Activated gamma-delta T cell treated with Interleukin-2 at 50 U/mL for 16 hours (primary cell): ENCODE measurements at regions not wholly inside any gene's neighbourhood (a gene's known extent, or its start where the extent isn't known, plus 50 kb on each side); places are given as distances from the start of the nearest gene placed in this dataset.
"Not testable (repeated sequence)": the region's sequence is repeated elsewhere in the genome, so short reads cannot be mapped to it uniquely, and the experiment has no call there.

ENCODE experiments used
- DNase-seq: peaks from one replicate; pipeline ENCODE4 v3.0.0-alpha.2; 2020

DNA sequence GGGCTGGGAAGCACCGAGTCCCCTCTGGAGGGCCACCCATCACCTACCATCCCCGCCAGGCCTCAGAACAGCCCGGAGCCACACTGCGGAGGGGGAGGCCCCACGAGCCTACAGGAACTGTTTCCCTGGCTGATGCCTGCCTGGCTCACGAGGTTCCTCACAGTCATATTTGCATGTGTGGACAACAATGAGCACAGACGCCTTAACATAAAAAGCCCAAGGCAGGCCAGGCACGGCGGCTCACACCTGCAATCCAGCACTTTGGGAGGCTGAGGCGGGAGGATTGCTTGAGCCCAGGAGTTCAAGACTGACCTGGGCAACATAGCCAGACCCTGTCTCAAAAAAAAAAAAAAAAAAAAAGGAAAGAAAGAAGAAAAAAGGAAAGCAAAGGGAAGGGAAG, 125.9 kb downstream of the FAM53A start:
- no peak for DNase-seq

DNA sequence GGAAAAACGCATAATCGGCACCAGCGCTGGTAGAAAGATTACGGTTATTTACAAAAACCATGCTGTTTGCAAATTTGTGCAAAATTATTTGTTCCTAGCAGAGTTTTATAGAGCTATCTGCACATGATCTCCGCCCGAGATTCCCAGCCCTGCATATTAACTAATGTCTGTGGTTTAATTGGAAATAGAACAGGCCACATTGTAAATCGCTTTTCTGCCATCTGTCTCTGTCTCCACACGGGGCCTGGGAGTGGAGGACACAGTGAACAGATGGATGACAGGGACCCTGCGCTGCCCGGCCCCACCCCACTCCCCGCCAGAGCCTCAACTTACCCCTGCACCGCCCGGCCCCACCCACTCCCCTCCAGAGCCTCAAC, 126.9 kb downstream of the FAM53A start:
- no peak for DNase-seq

DNA sequence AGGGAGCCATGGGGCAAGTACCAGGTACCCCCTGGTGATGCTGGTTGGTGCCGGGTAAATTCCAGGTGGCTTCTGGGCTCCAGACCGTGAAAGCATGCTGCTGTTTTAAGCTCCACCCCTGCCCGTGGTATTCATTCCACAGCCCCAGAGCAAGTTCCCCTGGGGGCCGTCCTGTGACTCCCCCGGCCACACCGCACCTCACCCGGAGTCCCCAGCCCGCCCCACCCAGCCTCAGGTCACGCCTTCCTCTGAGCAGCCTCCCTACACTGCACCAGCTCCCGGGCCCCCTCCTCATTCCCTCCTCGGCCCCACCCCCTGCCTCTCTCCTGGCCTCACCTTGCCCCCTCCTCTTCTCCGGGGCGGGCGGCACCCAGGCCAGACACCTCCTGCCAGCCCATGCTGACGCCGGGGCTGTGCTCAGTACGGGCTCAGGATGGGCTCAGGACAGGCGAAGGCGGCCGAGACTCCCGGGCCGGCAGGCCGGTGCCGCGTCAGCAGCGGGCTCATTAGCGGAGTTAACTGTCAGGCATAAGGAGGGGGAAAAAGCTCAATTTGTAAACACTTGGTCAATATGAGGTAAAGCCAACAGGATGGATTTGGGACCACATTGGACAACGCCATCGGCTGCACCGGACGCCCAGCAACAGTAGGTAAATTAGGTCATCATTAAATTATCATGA, 127.4 kb downstream of the FAM53A start:
- DNase-seq: no peak

DNA sequence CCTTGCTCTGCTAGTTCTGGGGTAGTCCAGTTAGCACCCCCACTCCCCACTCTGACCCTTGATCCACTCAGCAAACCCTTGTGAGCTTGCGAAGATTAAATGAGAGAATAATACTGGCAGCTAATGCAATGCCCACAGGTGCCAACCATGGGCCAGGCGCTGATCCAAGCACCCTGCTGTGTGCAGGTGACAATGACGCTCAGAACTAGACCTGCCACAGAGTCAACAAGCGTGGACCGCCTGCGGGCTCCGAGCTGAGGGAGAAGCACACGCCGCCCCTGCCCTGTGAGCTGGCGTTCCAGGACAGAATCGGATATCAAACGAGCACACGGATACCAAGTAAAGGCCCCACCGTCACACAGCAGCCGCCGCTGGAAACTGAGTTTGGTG, 129.2 kb downstream of the FAM53A start:
- no peak for DNase-seq

DNA sequence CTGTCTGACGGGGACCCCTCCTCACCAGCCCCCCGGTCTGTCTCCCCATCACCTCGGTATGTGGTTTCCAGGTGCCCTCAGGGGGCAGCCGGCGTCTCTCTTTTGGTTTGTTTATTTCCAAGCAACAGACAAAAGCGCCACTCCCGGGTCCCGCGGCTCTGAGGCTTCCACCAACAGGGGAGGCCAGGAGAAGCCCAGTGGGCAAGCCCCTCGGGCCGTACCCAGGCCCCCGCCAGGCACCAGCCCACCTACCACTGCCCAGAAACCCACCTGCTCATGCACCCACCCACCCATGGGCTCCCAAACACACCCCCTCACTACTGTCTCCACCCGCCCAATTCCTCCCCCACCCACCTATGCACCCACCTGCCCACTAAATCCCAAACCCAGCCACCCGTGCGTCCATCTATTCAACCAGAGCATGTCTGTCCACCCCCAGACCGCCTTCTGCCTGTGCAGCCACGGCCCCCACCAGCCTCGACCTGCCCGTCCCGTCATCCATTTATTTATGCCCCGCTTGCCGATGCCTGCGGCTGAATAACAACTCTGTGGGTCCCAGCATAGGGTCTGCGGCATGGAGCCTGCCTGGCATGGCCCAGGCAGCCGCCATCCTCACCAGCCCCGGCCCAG, 129.8 kb downstream of the FAM53A start:
- no peak for DNase-seq

DNA sequence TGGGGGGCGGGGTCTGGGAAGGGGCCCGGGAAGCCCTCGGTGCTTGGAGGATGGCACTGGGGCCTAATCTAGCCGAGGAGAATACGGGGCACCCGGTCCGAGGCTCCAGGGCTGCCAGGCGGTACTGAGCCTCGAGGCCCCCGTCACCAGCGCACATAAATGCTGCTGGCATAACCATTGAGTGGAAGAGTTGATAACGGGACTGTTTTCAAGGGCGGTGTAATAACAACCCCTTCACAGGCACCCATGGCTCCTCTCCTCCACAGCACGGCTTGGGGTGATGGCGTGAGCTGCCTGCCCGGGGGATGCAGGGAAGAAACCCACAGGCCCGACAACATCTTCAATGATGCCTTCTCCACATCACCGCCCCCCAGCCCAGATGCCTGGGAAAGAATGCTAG, 130.7 kb downstream of the FAM53A start:
- DNase-seq: no peak

DNA sequence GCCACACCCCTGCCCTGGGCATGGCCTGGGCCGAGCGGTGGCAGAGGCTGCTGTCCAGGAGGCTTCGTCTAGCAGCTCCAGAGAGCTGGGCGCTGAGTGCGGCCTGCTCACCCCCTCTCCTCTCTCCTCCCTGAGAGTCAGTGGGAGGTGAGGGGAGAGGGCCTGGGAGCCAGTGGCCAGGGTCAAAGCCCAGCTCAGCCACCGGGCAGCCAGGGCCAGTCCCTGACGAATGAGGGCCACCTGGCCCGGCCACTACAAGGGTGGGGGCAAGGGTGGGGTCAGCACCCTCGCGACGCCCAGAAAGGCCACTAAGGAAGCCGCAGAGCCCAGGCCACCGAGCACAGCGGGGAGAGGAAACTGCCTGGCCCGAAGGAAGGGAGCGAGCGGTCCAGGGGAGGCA, 131.7 kb downstream of the FAM53A start:
- DNase-seq: no peak

DNA sequence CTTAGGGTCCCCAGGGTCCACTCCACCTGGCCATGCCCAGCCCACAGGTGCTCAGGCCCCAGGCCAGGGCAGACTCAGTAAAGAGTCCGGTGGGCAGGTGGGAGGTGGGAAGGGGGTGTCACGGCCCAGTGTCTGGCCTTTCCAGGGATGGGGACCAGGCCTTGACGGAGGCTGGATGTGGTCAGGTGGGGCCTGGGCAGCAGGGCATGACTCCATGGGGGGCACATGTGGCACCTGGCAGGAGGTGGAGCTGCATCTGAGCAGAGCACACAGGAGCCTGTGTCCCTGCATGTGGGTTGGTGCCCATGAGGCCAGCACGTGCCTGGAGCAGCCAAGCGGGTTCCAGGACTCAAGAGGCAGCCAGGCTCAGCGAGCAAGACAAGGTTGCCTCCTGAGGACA, 132.9 kb downstream of the FAM53A start:
- no peak for DNase-seq

DNA sequence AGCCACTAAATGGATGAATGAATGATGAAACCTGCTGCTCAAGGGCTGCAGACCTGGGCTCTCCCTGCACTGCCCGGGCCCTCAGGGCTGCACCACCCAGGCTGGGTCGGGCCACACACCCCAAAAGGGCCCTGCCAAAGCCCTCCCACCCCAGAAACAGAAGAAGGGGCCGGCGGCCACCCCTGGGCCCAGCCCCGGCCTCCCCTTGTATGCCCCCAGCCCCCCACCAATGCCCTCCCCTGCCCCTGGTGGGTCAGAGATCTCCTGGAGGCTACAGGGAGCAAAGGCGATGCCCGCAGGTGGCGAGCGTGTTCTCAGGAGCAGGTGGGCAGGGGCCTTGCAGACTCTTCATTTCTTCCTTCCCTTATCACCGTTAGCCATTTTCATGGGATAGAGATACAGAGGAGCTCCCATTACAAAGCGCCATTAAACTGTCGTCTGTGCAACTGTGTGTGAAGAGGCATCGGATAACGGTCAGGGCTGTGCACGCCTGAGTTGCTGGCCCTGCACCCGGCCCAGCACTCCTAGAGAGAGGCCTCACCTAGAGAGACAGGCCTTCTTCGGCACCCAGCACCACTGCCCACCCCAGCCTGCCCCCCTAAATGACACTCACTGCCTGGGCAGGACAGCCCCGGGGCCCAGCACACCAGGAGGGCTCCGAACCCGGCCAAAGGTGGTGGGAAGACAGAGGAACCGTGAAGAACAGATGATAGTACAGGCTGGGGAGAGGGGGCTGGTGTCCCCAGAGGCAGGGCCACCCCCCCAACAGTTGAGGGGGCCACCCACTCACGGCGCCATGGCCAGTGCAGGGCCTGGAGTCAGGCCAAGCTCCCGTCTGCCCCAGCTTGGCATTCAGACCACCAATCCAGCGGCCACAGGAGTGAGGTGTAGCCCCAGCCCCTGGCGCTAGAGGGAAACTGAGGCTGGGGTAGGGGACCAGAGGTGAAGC, 133.7 kb downstream of the FAM53A start:
- DNase-seq: no peak

DNA sequence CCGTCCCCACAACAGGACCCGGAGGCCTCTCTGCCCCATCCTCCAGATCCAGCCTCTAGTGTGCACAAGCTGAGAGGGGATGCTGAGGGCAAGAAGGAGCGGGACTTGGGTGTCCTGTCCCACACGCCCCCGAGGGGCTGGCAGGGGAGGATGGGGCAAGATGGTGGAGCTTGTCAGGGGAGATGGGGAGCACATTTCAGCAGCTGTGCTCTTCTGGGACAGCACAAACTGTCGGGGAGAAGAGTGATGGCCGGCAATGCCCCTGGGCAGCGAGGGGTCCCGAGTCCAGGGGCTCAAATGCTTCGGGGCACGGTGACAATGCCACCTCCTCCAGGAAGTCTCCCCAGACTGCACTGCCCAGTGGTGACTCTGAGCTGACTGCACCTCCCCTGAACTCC, 134.5 kb downstream of the FAM53A start:
- no peak for DNase-seq

DNA sequence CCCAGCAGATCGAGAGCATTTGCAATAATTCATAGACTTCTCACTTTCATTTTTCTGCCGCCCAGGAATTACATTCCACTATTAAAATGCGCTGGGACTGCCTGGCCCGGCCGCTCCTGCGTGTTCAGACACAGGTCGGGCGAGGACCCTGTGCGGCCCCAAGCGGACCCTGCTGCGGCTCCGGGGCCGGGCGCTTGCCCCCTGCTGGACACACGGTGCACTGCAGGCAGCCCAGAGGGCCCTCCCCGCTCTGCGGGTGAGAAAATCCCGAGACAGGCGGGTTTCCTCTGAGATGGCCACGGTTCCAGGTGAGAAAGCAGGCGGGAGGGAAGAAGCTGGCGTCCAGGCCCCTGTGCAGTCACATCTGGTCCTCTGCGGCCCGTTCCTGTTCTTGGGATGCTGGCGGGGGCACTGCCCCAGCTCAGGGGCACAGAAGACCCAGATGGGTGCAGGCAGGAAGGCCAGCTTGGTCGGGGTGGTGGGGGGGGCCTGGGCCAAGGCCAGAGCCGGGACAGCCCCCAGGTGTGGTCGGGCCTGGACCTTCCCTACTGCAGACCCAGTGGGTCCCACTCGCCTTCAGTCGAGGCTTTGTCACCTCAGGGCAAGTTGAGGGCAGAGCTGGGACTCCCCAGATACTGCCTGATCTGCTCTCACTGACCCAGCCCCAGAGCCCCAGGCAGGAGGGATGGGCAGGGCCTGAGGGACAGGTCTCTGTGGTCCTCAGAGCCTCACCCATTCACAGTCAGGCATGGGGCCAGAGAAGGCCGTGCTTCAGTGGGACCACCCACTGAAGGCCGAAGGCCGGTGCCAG, 135.1 kb downstream of the FAM53A start:
- peak; percentile 55 for DNase-seq

DNA sequence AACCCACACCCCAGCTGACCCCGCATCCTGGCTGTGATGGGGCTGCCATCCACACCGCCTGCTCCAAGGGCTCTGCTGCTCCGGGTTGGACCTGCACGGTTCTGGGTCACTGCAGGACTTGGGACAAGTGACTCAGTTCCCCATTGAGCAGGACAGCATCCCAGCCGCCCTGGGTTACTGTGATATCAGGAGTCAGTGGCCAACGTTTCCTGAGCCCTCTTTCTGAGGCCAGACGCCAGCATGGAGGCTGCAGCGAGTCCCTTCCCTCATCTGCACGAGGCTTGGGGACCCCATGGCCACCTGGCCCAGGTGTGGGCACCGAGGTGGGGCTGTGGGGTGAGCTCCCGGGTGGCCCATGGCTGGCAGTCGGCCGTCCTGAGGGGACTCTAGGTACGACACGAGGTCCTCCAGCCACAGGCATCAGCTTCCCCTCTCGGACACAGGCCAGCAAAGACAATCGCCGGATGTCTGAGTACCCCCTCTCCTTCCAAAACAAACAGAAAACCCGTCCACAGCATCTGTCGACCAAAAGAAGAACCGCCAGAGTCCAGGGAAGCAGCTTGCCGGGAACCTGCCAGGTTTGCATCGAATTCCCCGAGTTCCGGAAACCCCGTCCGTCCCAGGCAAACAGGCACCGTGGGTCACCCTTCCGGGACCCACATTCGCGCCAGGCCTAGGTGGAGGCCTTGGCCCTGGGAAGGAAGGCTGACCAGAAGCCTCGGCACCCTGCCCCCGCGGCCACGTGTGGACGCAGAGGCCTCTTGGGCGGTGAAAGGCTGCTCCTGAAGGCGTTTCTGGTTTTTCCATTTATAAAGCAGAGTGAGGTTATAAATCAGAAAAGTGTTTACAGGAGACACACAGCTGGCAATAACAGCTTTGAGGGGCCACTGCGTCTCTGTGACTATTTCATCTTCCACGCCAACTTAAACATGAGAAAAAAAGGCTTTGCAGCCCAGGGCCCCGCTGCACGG, 136.0 kb downstream of the FAM53A start:
- DNase-seq: no peak

DNA sequence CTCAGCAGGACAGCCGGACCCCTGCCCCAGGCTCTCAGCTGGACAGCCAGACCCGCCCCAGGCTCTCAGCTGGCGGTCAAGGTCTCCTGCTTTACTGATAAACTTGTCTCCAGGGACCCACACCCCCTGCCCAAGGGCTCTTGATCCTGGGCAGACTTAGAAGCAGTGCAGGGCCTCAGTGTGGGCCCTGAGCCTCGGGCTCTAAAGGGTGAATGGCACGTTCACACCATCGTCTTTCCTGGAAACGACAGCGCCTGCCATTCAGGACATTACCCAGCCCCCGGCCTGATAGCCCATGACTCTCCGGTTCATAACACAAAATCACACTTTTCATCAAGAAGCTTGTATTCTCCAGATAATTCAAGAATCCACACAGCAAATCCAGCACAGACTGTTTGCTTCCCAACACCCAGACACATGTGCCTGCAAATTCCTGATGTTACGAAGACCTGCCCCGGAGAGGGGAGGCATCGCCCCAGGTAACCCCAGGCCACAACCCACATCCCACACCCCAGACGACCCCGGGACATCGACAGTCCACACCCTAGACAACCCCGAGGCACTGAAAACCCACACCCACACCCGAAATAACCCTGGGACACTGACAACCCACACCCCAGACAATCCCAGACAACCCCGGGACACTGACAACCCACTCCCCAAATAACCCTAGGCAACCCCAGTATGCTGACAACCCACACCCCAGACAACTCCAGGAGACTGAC, 136.8 kb downstream of the FAM53A start:
- no peak for DNase-seq

DNA sequence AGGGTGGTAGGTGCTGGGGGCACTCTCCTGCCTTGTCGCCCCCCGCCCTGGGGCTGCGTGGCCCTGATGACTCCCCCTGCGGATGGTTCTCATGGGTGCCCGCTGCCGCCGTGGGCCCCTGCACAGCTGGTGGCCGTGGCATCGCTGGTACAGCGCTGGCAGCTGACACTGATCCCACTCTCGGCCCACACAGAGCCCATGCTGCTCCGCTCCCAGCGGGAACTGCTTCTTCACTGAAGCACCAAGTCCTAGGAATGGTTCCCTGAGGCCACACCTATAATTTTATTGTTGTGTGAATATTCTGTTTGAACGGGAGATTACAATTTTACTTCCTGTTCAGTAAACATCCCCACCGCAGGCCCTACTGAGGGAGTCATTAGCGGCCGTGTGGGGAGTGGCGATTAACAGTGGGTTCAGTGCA, 138.6 kb upstream of the NKX1-1 start:
- DNase-seq: no peak

DNA sequence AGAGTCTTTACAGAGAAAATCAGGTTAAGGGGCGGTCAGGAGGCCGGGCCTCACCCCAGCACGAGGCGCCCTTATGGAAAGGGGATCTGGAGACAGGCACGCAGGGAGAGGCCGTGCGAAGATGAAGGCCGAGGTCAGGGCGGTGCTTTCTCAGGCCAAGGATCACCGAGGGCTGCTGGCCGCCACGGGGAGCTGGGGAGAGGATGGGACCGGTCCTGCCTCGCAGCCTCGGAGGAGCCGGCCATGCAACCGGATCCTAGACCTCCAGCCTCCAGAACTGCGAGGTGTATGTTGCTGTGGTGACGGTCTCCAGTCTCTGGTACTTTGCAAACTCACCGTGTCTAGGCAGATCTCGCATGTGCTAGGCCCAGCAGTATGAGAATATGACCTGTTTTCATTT, 138.2 kb upstream of the NKX1-1 start:
- not testable (repeated sequence) for DNase-seq

DNA sequence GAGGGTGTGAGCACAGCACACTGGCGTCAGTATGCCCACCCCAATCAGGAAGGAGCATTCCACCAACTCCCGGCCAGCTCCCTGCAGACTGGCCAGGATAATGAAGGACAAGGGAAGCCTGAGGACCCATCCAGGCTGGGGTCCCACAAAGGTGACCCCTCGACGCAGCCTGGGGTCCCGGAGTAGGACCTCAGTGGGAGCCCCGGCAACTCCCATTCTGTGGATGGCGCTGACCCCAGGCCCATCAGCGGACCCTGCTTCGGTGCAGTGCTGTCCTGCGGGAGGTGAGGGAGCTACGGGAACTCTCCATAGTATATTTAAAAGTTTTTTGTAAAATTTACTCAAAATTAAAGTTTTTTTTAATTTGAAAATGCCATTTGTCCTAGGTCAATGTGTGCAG, 137.7 kb upstream of the NKX1-1 start:
- DNase-seq: no peak

DNA sequence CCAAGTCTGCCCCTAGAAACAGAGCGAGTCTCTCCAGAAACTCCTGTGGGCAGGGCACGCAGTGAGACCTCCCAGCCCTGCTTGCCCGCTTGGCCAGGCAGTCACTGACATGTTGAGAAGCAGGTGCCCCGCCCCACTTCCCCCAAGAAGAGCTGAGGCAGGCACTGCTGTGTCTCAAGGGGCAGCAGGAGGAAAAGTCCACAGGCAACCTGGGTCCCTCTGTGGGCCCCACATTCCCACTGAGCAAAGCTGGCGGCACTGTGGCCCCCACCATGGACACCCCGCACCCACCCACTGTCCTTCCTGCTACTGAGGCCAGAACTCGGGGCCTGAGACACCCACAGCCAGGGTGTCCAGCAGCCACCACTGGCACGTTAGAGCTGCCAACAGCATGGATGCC, 137.3 kb upstream of the NKX1-1 start:
- no peak for DNase-seq

DNA sequence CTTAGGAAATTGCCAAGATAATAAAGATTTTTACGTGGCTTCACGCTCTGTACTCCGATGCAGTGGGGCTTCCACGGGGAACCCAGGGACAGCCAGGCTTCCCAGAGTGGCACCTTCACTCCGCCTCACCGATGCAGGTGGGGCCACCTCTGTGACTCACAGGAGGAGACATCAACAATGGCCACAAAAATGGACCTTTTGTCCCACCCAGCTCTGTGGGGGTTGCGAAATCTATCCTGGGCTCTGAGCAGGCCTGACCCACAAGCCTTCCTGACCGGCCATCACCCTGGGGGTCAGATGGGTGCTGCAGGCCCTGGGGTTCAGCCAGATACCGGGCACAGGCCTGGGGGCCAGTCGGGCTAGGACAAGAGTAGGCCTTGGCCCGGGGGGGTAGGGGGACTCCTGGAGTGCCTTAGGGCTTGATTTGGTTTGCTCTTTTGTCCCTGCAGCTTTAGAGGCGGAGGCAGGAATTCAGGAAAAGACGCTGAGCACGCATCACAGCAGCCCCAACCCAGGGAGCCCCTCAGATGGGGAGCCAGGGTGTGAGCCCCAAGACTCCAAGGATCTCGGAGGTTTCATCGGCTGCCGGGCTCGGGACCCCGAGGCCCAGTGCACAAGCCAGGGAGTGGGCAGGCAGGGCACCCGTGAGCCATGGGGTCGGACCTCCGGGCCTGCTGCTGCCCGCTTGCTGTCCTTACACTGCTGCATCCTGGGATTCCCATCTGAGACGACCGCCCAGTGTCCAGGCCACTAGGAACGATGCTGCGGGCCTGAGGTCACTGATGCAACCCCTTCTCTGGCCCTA, 136.5 kb upstream of the NKX1-1 start:
- DNase-seq: no peak

DNA sequence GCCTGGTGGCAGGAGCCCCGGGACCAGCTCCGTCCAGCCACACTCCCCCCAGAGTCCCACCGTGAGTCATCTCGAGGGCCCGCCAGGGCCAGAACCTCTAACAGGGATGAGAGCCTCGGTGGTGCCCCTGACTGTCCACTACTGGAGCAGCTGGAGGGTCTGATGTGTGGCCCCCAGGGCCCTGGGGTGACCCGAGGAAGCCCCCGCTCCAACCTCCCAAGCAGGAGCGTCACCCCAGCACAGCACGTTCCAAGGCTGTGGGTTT, 135.9 kb upstream of the NKX1-1 start:
- no peak for DNase-seq

DNA sequence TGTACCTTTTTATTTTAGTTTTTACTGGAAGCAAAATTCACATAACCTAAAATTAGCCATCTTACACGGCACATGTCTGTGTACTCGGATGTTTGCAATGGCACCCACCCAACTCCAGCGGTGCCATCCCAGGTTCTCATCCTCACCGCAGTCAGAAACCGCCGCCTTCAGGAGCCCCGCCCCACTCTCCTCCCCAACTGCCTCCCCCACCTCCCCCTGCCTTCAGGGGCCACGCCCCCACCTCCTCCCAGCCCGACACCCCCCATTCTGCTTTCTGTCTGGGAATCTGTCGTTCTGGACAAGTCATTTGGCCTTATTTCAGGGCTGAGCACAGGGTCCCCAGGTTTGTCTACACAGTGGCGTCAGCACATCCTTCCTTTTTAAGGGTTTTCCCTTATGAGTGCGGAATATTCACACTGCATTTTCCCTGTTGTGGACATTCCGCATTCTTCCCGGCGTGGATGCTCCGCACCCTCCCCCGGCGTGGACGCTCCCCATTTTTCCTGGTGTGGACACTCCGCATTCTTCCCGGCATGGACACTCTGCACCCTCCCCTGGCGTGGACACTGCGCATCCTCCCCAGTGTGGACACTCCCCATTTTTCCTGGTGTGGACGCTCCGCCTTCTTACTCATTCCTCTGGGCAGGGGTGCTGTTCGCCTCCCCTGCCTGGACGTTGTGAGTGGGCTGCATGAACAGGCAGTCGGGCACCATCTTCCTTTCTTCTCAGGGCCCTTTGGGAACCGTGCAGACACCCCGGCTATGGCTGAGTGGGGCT, 135.4 kb upstream of the NKX1-1 start:
- DNase-seq: no peak
